ENCODE measurements at regions not wholly inside any gene's neighbourhood (a gene's known extent, or its start where the extent isn't known, plus 50 kb on each side); places are given as distances from the start of the nearest gene placed in this dataset.

DNA sequence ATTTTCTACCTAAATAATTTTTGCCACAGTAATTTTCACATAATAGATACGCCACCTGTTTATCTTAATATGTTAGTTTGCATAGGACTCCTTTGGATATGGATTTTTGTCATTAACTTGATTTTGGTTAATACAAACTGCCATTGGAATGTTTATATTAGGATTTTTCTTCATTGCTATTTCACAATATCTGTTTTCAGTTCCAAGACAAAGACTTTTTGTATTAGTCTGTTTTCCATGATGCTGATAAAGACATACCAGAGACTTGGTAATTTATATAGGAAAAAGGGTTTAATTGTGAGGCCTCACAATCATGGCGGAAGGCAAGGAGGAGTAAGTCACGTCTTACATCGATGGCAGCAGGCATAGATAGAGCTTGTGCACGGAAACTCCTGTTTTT lies 503.1 kb upstream of the TMEFF2 start:
- no peak for TF ChIP-seq CTCF (IDR thresholded peaks at IDR 0.05)
- TF ChIP-seq POLR2A (IDR thresholded peaks at IDR 0.05) = no peak
- TF ChIP-seq POLR2AphosphoS5 (IDR thresholded peaks at IDR 0.05) = no peak

All from sigmoid colon (tissue), 4 donors.